ENCODE measurements at regions not wholly inside any gene's neighbourhood (a gene's known extent, or its start where the extent isn't known, plus 50 kb on each side); places are given as distances from the start of the nearest gene placed in this dataset.
"Not testable (repeated sequence)": the region's sequence is repeated elsewhere in the genome, so short reads cannot be mapped to it uniquely, and the experiment has no call there.

- no peak overlapping the region for H3K4me3 ChIP-seq (ENCODE audit: low read depth, low read length)
- H3K36me3 ChIP-seq (ENCODE audit: insufficient read depth, low read length), result no peaks in the 10 kb centered on the region
- no peaks in the 10 kb centered on the region for H3K4me1 ChIP-seq (ENCODE audit: control insufficient read depth, insufficient read depth, low read length, unreplicated experiment)
- no peak overlapping the region for H2AFZ ChIP-seq (ENCODE audit: low read length, unreplicated experiment)
- H3K27me3 ChIP-seq (ENCODE audit: insufficient read depth, low read length), result no peaks in the 10 kb centered on the region
- no peaks in the 10 kb centered on the region for H3K79me2 ChIP-seq (ENCODE audit: control insufficient read depth, insufficient read depth, low read length, unreplicated experiment)
- no peak overlapping the region for H3K27ac ChIP-seq (ENCODE audit: low read depth, low read length)
These were observed 819.2 kb downstream of the RAPGEF2 start for GRCh38 chr4:159922119-159922518.

GRCh38 chr4:159925770-159926169, 822.9 kb downstream of the RAPGEF2 start:
- H3K4me3 ChIP-seq (ENCODE audit: low read depth, low read length), result no peak overlapping the region
- H2AFZ ChIP-seq (ENCODE audit: low read length, unreplicated experiment), result no peak overlapping the region
- no peaks in the 10 kb centered on the region for H3K4me1 ChIP-seq (ENCODE audit: control insufficient read depth, insufficient read depth, low read length, unreplicated experiment)
- no peaks in the 10 kb centered on the region for H3K27me3 ChIP-seq (ENCODE audit: insufficient read depth, low read length)
- no peaks in the 10 kb centered on the region for H3K36me3 ChIP-seq (ENCODE audit: insufficient read depth, low read length)
- H3K79me2 ChIP-seq (ENCODE audit: control insufficient read depth, insufficient read depth, low read length, unreplicated experiment), result no peaks in the 10 kb centered on the region
- no peak overlapping the region for H3K27ac ChIP-seq (ENCODE audit: low read depth, low read length)

GRCh38 chr4:159926871-159927270, 824.0 kb downstream of the RAPGEF2 start:
- H3K79me2 ChIP-seq (ENCODE audit: control insufficient read depth, insufficient read depth, low read length, unreplicated experiment), result no peaks in the 10 kb centered on the region
- no peaks in the 10 kb centered on the region for H3K4me1 ChIP-seq (ENCODE audit: control insufficient read depth, insufficient read depth, low read length, unreplicated experiment)
- H3K27ac ChIP-seq (ENCODE audit: low read depth, low read length), result no peak overlapping the region
- H3K4me3 ChIP-seq (ENCODE audit: low read depth, low read length), result no peak overlapping the region
- H2AFZ ChIP-seq (ENCODE audit: low read length, unreplicated experiment), result no peak overlapping the region
- H3K36me3 ChIP-seq (ENCODE audit: insufficient read depth, low read length), result no peaks in the 10 kb centered on the region
- no peaks in the 10 kb centered on the region for H3K27me3 ChIP-seq (ENCODE audit: insufficient read depth, low read length)

- Histone ChIP-seq H3K4me3 (ENCODE audit: low read depth, low read length) (no peak overlapping the region), H3K4me1 (ENCODE audit: control insufficient read depth, insufficient read depth, low read length, unreplicated experiment) (no peaks in the 10 kb centered on the region), H2AFZ (ENCODE audit: low read length, unreplicated experiment) (no peak overlapping the region), H3K36me3 (ENCODE audit: insufficient read depth, low read length) (no peaks in the 10 kb centered on the region), H3K27me3 (ENCODE audit: insufficient read depth, low read length) (no peaks in the 10 kb centered on the region), H3K27ac (ENCODE audit: low read depth, low read length) (no peak overlapping the region), H3K79me2 (ENCODE audit: control insufficient read depth, insufficient read depth, low read length, unreplicated experiment) (no peaks in the 10 kb centered on the region)
These were observed 824.9 kb downstream of the RAPGEF2 start for GRCh38 chr4:159927781-159928180.

- H3K27me3 ChIP-seq (ENCODE audit: insufficient read depth, low read length); H3K79me2 ChIP-seq (ENCODE audit: control insufficient read depth, insufficient read depth, low read length, unreplicated experiment); H2AFZ ChIP-seq (ENCODE audit: low read length, unreplicated experiment); H3K4me3 ChIP-seq (ENCODE audit: low read depth, low read length); H3K4me1 ChIP-seq (ENCODE audit: control insufficient read depth, insufficient read depth, low read length, unreplicated experiment); H3K36me3 ChIP-seq (ENCODE audit: insufficient read depth, low read length); H3K27ac ChIP-seq (ENCODE audit: low read depth, low read length): not testable (repeated sequence)
These were observed 831.7 kb downstream of the RAPGEF2 start for GRCh38 chr4:159934602-159935001.

GRCh38 chr4:159937595-159937994, 834.7 kb downstream of the RAPGEF2 start:
- Histone ChIP-seq H3K4me3 (ENCODE audit: low read depth, low read length) (no peak overlapping the region), H3K36me3 (ENCODE audit: insufficient read depth, low read length) (no peaks in the 10 kb centered on the region), H3K4me1 (ENCODE audit: control insufficient read depth, insufficient read depth, low read length, unreplicated experiment) (no peaks in the 10 kb centered on the region), H3K79me2 (ENCODE audit: control insufficient read depth, insufficient read depth, low read length, unreplicated experiment) (no peaks in the 10 kb centered on the region), H2AFZ (ENCODE audit: low read length, unreplicated experiment) (no peak overlapping the region), H3K27ac (ENCODE audit: low read depth, low read length) (no peak overlapping the region), H3K27me3 (ENCODE audit: insufficient read depth, low read length) (no peaks in the 10 kb centered on the region)

GRCh38 chr4:159939681-159940080, 836.8 kb downstream of the RAPGEF2 start:
- not testable (repeated sequence) for H2AFZ ChIP-seq (ENCODE audit: low read length, unreplicated experiment); H3K4me1 ChIP-seq (ENCODE audit: control insufficient read depth, insufficient read depth, low read length, unreplicated experiment); H3K36me3 ChIP-seq (ENCODE audit: insufficient read depth, low read length); H3K27ac ChIP-seq (ENCODE audit: low read depth, low read length); H3K27me3 ChIP-seq (ENCODE audit: insufficient read depth, low read length); H3K4me3 ChIP-seq (ENCODE audit: low read depth, low read length); H3K79me2 ChIP-seq (ENCODE audit: control insufficient read depth, insufficient read depth, low read length, unreplicated experiment)

GRCh38 chr4:159941076-159941475, 838.2 kb downstream of the RAPGEF2 start:
- no peak overlapping the region for H3K4me3 ChIP-seq (ENCODE audit: low read depth, low read length)

GRCh38 chr4:159944477-159944876, 841.6 kb downstream of the RAPGEF2 start:
- no peak overlapping the region for H3K4me3 ChIP-seq (ENCODE audit: low read depth, low read length)
- no peak overlapping the region for H3K27ac ChIP-seq (ENCODE audit: low read depth, low read length)
- H3K4me1 ChIP-seq (ENCODE audit: control insufficient read depth, insufficient read depth, low read length, unreplicated experiment), result no peaks in the 10 kb centered on the region
- no peaks in the 10 kb centered on the region for H3K27me3 ChIP-seq (ENCODE audit: insufficient read depth, low read length)
- no peak overlapping the region for H2AFZ ChIP-seq (ENCODE audit: low read length, unreplicated experiment)
- no peaks in the 10 kb centered on the region for H3K79me2 ChIP-seq (ENCODE audit: control insufficient read depth, insufficient read depth, low read length, unreplicated experiment)
- no peaks in the 10 kb centered on the region for H3K36me3 ChIP-seq (ENCODE audit: insufficient read depth, low read length)

More at GRCh38 chr4:159941076-159941475, 838.2 kb downstream of the RAPGEF2 start:
- Histone ChIP-seq H3K36me3 (ENCODE audit: insufficient read depth, low read length) (no peaks in the 10 kb centered on the region), H2AFZ (ENCODE audit: low read length, unreplicated experiment) (no peak overlapping the region), H3K27ac (ENCODE audit: low read depth, low read length) (no peak overlapping the region), H3K4me1 (ENCODE audit: control insufficient read depth, insufficient read depth, low read length, unreplicated experiment) (no peaks in the 10 kb centered on the region), H3K27me3 (ENCODE audit: insufficient read depth, low read length) (no peaks in the 10 kb centered on the region), H3K79me2 (ENCODE audit: control insufficient read depth, insufficient read depth, low read length, unreplicated experiment) (no peaks in the 10 kb centered on the region)

- Histone ChIP-seq H3K36me3 (ENCODE audit: insufficient read depth, low read length) (no peaks in the 10 kb centered on the region), H3K4me1 (ENCODE audit: control insufficient read depth, insufficient read depth, low read length, unreplicated experiment) (no peaks in the 10 kb centered on the region), H2AFZ (ENCODE audit: low read length, unreplicated experiment) (no peak overlapping the region), H3K79me2 (ENCODE audit: control insufficient read depth, insufficient read depth, low read length, unreplicated experiment) (no peaks in the 10 kb centered on the region), H3K27me3 (ENCODE audit: insufficient read depth, low read length) (no peaks in the 10 kb centered on the region), H3K4me3 (ENCODE audit: low read depth, low read length) (no peak overlapping the region), H3K27ac (ENCODE audit: low read depth, low read length) (no peak overlapping the region)
These were observed 844.2 kb downstream of the RAPGEF2 start for GRCh38 chr4:159946983-159947615.

GRCh38 chr4:159950707-159951106, 847.8 kb downstream of the RAPGEF2 start:
- H3K27ac ChIP-seq (ENCODE audit: low read depth, low read length), result no peak overlapping the region

More at GRCh38 chr4:159950707-159951106, 847.8 kb downstream of the RAPGEF2 start:
- H3K79me2 ChIP-seq (ENCODE audit: control insufficient read depth, insufficient read depth, low read length, unreplicated experiment), result no peaks in the 10 kb centered on the region
- no peak overlapping the region for H3K4me3 ChIP-seq (ENCODE audit: low read depth, low read length)
- H3K27me3 ChIP-seq (ENCODE audit: insufficient read depth, low read length), result no peaks in the 10 kb centered on the region
- no peaks in the 10 kb centered on the region for H3K4me1 ChIP-seq (ENCODE audit: control insufficient read depth, insufficient read depth, low read length, unreplicated experiment)
- H2AFZ ChIP-seq (ENCODE audit: low read length, unreplicated experiment), result no peak overlapping the region
- H3K36me3 ChIP-seq (ENCODE audit: insufficient read depth, low read length), result no peaks in the 10 kb centered on the region

Measured in ACC112 (cell line).